Colonic mucosa (tissue), 4 donors: ENCODE measurements at regions not wholly inside any gene's neighbourhood (a gene's known extent, or its start where the extent isn't known, plus 50 kb on each side); places are given as distances from the start of the nearest gene placed in this dataset.

Experiments used
- DNase-seq: peaks from one replicate; pipeline ENCODE4 v3.0.0-alpha.2; 2020
- H3K27ac ChIP-seq: fragments of 200-600 bp; one replicate; pipeline ENCODE4 v1.8.0; 2021
- H3K27me3 ChIP-seq: fragments of 200-600 bp; one replicate; pipeline ENCODE4 v1.8.0; 2021
- H3K36me3 ChIP-seq: fragments of 200-600 bp; one replicate; pipeline ENCODE4 v1.8.0; 2021
- H3K4me1 ChIP-seq: fragments of 200-600 bp; one replicate; pipeline ENCODE4 v1.8.0; 2021; ENCODE audit warnings: mild to moderate bottlenecking
- H3K4me3 ChIP-seq: fragments of 200-600 bp; one replicate; pipeline ENCODE4 v1.8.0; 2021
- H3K9ac ChIP-seq, 2 donors: one replicate each; pipeline ENCODE4 v1.7.0; 2013; ENCODE audit warnings: control low read depth in 2 of 2, low read depth in 2 of 2, low read length in 2 of 2
- H3K9me3 ChIP-seq: fragments of 200-600 bp; one replicate; pipeline ENCODE4 v1.8.0; 2021
- intact Hi-C: fragments of 100-400 bp; cut with DNase I; formaldehyde crosslinking; loops from one replicate; pipeline ENCODE4 v1.14.1; 2022
- TF ChIP-seq, protein P1 (sequence below): fragments of 200-600 bp; IDR thresholded peaks from one replicate; pipeline ENCODE4 v1.8.0; 2022; ENCODE audit warnings: antibody characterized with exemption, mild to moderate bottlenecking
- donor health status: healthy.
- donor health status: DM: no; HTN: no; CAD: no.
- donor health status: DM: no; HTN: no; CAD: no.

DNA sequence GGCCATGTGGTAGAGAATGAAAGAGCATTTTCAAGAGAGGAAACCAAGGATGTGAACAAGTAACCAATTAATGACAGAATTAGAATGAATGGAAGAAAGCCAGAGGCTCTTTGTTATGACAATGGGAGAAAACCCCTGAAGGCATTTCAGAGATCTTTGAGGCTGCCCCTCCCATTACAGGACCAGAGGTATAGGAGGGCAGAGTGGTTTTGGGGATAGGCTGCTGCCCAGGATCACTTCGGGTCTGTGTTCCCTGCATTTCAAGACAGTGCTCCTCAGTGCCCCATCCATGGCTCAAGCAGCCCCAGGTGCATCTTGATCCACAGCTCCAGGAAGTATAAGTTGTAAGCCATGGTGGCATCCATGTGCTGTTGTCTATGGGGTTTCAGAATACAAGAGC is 124.0 kb upstream of the HPF1 start:
- Histone ChIP-seq H3K36me3 (no peaks in the 10 kb centered on the region), H3K27ac (no peak overlapping the region), H3K4me1 (no peaks in the 10 kb centered on the region), H3K9me3 (no peaks in the 10 kb centered on the region), H3K27me3 (no peaks in the 10 kb centered on the region), H3K9ac (no peak overlapping the region), H3K4me3 (no peak overlapping the region)
- TF ChIP-seq, protein P1, sequence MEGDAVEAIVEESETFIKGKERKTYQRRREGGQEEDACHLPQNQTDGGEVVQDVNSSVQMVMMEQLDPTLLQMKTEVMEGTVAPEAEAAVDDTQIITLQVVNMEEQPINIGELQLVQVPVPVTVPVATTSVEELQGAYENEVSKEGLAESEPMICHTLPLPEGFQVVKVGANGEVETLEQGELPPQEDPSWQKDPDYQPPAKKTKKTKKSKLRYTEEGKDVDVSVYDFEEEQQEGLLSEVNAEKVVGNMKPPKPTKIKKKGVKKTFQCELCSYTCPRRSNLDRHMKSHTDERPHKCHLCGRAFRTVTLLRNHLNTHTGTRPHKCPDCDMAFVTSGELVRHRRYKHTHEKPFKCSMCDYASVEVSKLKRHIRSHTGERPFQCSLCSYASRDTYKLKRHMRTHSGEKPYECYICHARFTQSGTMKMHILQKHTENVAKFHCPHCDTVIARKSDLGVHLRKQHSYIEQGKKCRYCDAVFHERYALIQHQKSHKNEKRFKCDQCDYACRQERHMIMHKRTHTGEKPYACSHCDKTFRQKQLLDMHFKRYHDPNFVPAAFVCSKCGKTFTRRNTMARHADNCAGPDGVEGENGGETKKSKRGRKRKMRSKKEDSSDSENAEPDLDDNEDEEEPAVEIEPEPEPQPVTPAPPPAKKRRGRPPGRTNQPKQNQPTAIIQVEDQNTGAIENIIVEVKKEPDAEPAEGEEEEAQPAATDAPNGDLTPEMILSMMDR: no peak
- no peak for DNase-seq
- intact Hi-C loops: no loop called here

DNA sequence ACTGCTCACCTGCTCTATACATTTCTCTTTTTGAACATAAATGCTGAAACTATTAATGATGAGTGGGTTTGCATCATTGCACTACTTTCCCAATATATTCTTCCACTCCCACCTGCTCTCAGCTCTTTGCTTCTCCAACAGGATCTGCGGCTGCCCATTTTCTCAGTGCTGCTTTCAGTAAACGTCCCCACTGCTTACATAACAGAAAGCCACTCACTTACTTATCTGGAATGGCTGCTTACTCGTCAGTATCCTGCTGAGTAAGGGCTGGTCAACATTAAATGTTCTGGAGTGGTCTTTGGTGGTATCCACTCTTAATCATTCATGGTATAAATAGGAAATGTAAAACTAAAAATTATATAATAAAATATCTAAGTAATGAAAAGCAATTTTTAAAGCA is 112.8 kb upstream of the HPF1 start:
- no peak overlapping the region for H3K4me3 ChIP-seq
- intact Hi-C loops: no loop called here
- no peaks in the 10 kb centered on the region for H3K9me3 ChIP-seq
- TF ChIP-seq, protein P1: no peak
- H3K27ac ChIP-seq: no peak overlapping the region
- no peaks in the 10 kb centered on the region for H3K4me1 ChIP-seq
- no peaks in the 10 kb centered on the region for H3K36me3 ChIP-seq
- H3K27me3 ChIP-seq: no peaks in the 10 kb centered on the region
- no peak overlapping the region for H3K9ac ChIP-seq
- DNase-seq: no peak

DNA sequence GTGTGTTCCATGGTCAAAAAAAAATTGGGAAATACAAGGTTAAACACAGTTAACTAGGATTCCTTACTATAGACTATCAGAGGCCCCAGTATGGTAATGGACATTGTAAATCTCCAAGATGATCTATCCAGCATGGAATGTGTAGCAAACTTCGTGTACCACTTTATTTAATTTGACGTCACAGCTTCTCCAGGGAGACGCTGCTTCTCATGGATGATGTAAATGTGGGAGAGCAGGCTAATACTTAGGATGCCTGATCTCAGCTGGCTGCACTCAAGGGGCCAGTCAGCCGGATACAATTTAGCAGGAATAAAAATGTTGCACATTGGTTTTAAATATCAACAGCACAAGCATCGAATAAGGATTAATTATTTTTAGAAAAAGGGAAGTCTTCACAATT is 111.7 kb upstream of the HPF1 start:
- intact Hi-C loops: no loop called here
- H3K9me3 ChIP-seq: no peaks in the 10 kb centered on the region

DNA sequence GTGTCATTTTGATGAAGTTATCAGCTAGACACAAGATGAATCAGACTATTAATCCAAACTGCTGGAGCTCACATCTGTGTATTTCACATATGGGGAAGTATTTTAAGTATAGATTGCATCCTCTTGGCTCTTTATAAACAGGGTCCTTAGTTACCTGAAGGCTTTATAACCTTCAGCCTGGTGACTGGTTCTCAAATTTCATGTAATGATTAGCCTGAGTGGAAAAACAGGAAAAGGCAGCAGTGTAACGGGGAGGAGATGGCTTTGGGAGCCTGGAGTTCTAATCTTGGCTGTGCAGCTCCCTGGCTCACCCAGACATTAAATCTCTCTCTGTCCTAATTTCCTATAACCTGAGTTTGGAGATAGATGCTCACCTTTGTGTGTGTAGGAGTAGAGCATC is 103.8 kb upstream of the HPF1 start:
- Histone ChIP-seq H3K9me3 (no peaks in the 10 kb centered on the region), H3K4me3 (no peak overlapping the region), H3K9ac (no peak overlapping the region), H3K27ac (no peak overlapping the region), H3K27me3 (no peaks in the 10 kb centered on the region), H3K4me1 (no peaks in the 10 kb centered on the region), H3K36me3 (no peaks in the 10 kb centered on the region)
- TF ChIP-seq, protein P1: no peak
- intact Hi-C loops: no loop called here
- no peak for DNase-seq

More for the DNA sequence above, 111.7 kb upstream of the HPF1 start:
- Histone ChIP-seq H3K4me3 (no peak overlapping the region), H3K36me3 (no peaks in the 10 kb centered on the region), H3K9ac (no peak overlapping the region), H3K4me1 (no peaks in the 10 kb centered on the region), H3K27me3 (no peaks in the 10 kb centered on the region), H3K27ac (no peak overlapping the region)
- DNase-seq: no peak
- TF ChIP-seq, protein P1: no peak

DNA sequence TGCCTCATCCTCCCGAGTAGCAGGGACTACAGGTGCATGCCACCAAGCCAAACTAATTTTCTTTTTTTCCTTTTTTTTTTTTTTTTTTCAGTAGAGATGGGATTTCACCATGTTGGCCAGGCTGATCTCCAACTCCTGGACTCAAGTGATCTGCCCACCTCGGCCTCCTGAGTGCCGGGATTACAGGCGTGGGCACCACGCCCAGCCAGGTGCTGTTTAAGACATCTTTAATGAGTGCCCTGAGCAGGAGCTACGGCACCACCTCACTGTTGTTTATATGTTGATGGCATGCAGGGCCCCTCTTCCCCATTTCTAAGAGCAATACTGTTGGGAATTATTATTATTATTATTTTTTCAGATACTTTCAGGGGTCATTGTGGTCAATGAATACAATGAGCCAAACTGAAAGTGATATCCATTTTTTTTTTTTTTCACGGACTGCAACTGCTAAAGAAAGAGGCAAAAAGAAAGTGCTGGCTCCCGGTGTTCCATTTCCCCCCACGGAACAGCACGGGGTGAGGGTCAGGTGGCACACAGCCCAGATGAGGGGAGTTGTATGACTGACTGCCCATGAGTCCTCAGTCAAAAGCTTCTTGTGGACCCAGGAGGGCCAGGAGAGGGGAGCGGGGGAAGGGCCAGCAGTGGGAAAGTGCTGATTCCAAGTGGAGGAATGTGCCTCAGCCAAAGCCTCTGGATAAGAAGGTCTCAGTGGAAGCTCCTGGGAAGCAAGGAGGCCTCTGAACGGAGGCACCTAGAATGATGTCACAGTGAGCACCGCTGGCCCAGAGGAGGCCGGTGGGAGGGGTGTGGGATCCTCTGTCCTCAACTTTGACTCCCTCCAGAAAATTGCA is 101.8 kb upstream of the HPF1 start:
- no peak overlapping the region for H3K9ac ChIP-seq
- no peaks in the 10 kb centered on the region for H3K27me3 ChIP-seq
- peak; percentile 39 for DNase-seq
- intact Hi-C loops: no loop called here
- no peaks in the 10 kb centered on the region for H3K4me1 ChIP-seq
- no peak overlapping the region for H3K27ac ChIP-seq
- TF ChIP-seq, protein P1: no peak
- no peaks in the 10 kb centered on the region for H3K9me3 ChIP-seq
- no peaks in the 10 kb centered on the region for H3K36me3 ChIP-seq
- H3K4me3 ChIP-seq: no peak overlapping the region
